Fibroblast of lung (primary cell): ENCODE measurements at regions not wholly inside any gene's neighbourhood (a gene's known extent, or its start where the extent isn't known, plus 50 kb on each side); places are given as distances from the start of the nearest gene placed in this dataset.

ENCODE experiments used
- CTCF ChIP-seq, 2 donors: IDR thresholded peaks in 1 of 2; conservative IDR thresholded peaks in 1 of 2; 1 replicate in 1 of 2; 2 replicates in 1 of 2; pipeline ENCODE4 v1.5.1; 2011 to 2012; ENCODE audit warnings: low read length in 2 of 2, control low read depth in 1 of 2, inconsistent platforms in 1 of 2, low read depth in 1 of 2, mild to moderate bottlenecking in 1 of 2
- EZH2 ChIP-seq: IDR thresholded peaks from 2 replicates; pipeline ENCODE4 v1.5.1; 2012; ENCODE audit warnings: low read length, control low read depth, mild to moderate bottlenecking; ENCODE audit errors: missing control alignments

- no peak for TF ChIP-seq CTCF (conservative IDR thresholded peaks at IDR 0.05 in 1 of 2, IDR thresholded peaks at IDR 0.05 in 1 of 2; ENCODE audit: low read depth in 1 of 2, low read length in 2 of 2)
- no peak for TF ChIP-seq EZH2
Observed at GRCh38 chr17:14731591-14731990, 430.7 kb downstream of the HS3ST3B1 start.
